GM12891 (cell line): ENCODE measurements at regions not wholly inside any gene's neighbourhood (a gene's known extent, or its start where the extent isn't known, plus 50 kb on each side); places are given as distances from the start of the nearest gene placed in this dataset.
"Not testable (repeated sequence)": the region's sequence is repeated elsewhere in the genome, so short reads cannot be mapped to it uniquely, and the experiment has no call there.

Source experiments
- POLR2A ChIP-seq: IDR thresholded peaks from 2 replicates; pipeline ENCODE4 v1.6.1; 2011; ENCODE audit warnings: low read depth, low read length, control low read depth
- TAF1 ChIP-seq: IDR thresholded peaks from 2 replicates; pipeline ENCODE4 v1.6.1; 2011; ENCODE audit warnings: low read depth, low read length, control low read depth

GRCh38 chr2:87077124-87077446 is 55.4 kb upstream of the PLGLB1 start:
- TF ChIP-seq POLR2A, TAF1: not testable (repeated sequence)
